GM18517 (cell line): ENCODE measurements at regions not wholly inside any gene's neighbourhood (a gene's known extent, or its start where the extent isn't known, plus 50 kb on each side); places are given as distances from the start of the nearest gene placed in this dataset.
A peak's percentile ranks its signal among the peaks of the same experiment; 100 is the strongest.

Experiments
- ATAC-seq: cut with Tn5 transposase; IDR thresholded peaks from one replicate; pipeline ENCODE4 v1.9.1; 2021; ENCODE audit warnings: mild to moderate bottlenecking, moderate library complexity; ENCODE audit not compliant: unreplicated experiment

GRCh38 chr2:62447411-62447810, 58.6 kb downstream of the TMEM17 start:
- ATAC-seq = no peak

GRCh38 chr2:62446491-62446890, 59.5 kb downstream of the TMEM17 start:
- ATAC-seq = no peak

- ATAC-seq = no peak
Measured at GRCh38 chr2:62443886-62444285, 62.1 kb downstream of the TMEM17 start.

GRCh38 chr2:62443471-62443870, 62.5 kb downstream of the TMEM17 start:
- no peak for ATAC-seq

GRCh38 chr2:62441824-62442223, 64.2 kb downstream of the TMEM17 start:
- ATAC-seq = no peak

GRCh38 chr2:62441421-62441820, 64.6 kb downstream of the TMEM17 start:
- ATAC-seq = no peak

GRCh38 chr2:62440281-62440946, 65.6 kb downstream of the TMEM17 start:
- ATAC-seq = no peak

GRCh38 chr2:62439425-62439824, 66.6 kb downstream of the TMEM17 start:
- ATAC-seq = no peak

- ATAC-seq = no peak
Measured at GRCh38 chr2:62437785-62438184, 68.2 kb downstream of the TMEM17 start.

- peak; percentile 88 for ATAC-seq
Measured at GRCh38 chr2:62435720-62436119, 70.3 kb downstream of the TMEM17 start.

- no peak for ATAC-seq
Measured at GRCh38 chr2:62432407-62432806, 73.6 kb downstream of the TMEM17 start.

GRCh38 chr2:62431512-62431911, 74.5 kb downstream of the TMEM17 start:
- no peak for ATAC-seq

GRCh38 chr2:62430146-62430545, 75.8 kb downstream of the TMEM17 start:
- no peak for ATAC-seq

- ATAC-seq = no peak
Measured at GRCh38 chr2:62427146-62427545, 78.8 kb downstream of the TMEM17 start.

- ATAC-seq = no peak
Measured at GRCh38 chr2:62426154-62426912, 79.7 kb downstream of the TMEM17 start.

- ATAC-seq = no peak
Measured at GRCh38 chr2:62425684-62426083, 80.3 kb downstream of the TMEM17 start.

- no peak for ATAC-seq
Measured at GRCh38 chr2:62424899-62425298, 81.1 kb downstream of the TMEM17 start.

GRCh38 chr2:62423883-62424458, 82.0 kb downstream of the TMEM17 start:
- no peak for ATAC-seq

GRCh38 chr2:62423235-62423634, 82.8 kb downstream of the TMEM17 start:
- no peak for ATAC-seq

- no peak for ATAC-seq
Measured at GRCh38 chr2:62415518-62415917, 90.5 kb downstream of the TMEM17 start.

GRCh38 chr2:62415019-62415431, 91.0 kb downstream of the TMEM17 start:
- ATAC-seq = peak; percentile 90

- no peak for ATAC-seq
Measured at GRCh38 chr2:62413116-62413663, 92.8 kb downstream of the TMEM17 start.
